Astrocyte of the cerebellum (primary cell): ENCODE measurements at regions not wholly inside any gene's neighbourhood (a gene's known extent, or its start where the extent isn't known, plus 50 kb on each side); places are given as distances from the start of the nearest gene placed in this dataset.

ENCODE experiments used
- DNase-seq: peaks from one replicate; pipeline ENCODE4 v3.0.0-alpha.2; 2011; ENCODE audit warnings: low read depth
- H3K4me3 ChIP-seq: 2 replicates; pipeline ENCODE4 v1.5.1; 2011; ENCODE audit warnings: mild to moderate bottlenecking, low read depth, low read length, moderate library complexity
- in situ Hi-C: cut with HindIII; loops from 2 replicates; pipeline ENCODE4 v1.10.0; 2017; ENCODE audit warnings: low sequenced_read_pairs
- TF ChIP-seq, protein P1 (sequence below): IDR thresholded peaks from 2 replicates; pipeline ENCODE4 v1.5.1; 2012; ENCODE audit warnings: low read length, low read depth, moderate library complexity, mild to moderate bottlenecking; ENCODE audit errors: missing control alignments

DNA sequence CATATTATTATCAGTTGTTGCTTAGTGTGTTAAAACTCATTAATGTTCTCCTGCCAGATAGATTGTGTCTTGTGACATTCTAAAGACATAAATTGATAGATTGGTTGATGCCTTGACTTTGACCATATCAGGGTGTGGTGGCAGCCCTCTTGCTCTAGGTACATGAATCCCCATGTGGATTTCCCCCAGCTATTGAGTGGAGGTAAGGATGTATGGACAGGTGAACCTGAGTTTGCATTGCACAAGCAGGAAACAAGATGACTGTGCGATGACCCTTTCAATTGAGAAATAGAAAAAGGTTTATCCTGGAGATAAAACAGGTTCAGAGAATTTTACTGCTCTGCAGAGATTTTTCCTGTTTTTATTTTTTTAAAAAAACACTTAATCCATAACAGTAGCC, 619.2 kb downstream of the SPRY1 start:
- H3K4me3 ChIP-seq, result no peak overlapping the region
- in situ Hi-C loops, result no loop called here
- no peak for DNase-seq
- TF ChIP-seq, protein P1, sequence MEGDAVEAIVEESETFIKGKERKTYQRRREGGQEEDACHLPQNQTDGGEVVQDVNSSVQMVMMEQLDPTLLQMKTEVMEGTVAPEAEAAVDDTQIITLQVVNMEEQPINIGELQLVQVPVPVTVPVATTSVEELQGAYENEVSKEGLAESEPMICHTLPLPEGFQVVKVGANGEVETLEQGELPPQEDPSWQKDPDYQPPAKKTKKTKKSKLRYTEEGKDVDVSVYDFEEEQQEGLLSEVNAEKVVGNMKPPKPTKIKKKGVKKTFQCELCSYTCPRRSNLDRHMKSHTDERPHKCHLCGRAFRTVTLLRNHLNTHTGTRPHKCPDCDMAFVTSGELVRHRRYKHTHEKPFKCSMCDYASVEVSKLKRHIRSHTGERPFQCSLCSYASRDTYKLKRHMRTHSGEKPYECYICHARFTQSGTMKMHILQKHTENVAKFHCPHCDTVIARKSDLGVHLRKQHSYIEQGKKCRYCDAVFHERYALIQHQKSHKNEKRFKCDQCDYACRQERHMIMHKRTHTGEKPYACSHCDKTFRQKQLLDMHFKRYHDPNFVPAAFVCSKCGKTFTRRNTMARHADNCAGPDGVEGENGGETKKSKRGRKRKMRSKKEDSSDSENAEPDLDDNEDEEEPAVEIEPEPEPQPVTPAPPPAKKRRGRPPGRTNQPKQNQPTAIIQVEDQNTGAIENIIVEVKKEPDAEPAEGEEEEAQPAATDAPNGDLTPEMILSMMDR, result no peak

- in situ Hi-C loops, result no loop called here
- DNase-seq, result no peak
- H3K4me3 ChIP-seq, result no peak overlapping the region
- TF ChIP-seq, protein P1, result no peak
These were observed 620.7 kb downstream of the SPRY1 start for GRCh38 chr4:124017185-124017785.

DNA sequence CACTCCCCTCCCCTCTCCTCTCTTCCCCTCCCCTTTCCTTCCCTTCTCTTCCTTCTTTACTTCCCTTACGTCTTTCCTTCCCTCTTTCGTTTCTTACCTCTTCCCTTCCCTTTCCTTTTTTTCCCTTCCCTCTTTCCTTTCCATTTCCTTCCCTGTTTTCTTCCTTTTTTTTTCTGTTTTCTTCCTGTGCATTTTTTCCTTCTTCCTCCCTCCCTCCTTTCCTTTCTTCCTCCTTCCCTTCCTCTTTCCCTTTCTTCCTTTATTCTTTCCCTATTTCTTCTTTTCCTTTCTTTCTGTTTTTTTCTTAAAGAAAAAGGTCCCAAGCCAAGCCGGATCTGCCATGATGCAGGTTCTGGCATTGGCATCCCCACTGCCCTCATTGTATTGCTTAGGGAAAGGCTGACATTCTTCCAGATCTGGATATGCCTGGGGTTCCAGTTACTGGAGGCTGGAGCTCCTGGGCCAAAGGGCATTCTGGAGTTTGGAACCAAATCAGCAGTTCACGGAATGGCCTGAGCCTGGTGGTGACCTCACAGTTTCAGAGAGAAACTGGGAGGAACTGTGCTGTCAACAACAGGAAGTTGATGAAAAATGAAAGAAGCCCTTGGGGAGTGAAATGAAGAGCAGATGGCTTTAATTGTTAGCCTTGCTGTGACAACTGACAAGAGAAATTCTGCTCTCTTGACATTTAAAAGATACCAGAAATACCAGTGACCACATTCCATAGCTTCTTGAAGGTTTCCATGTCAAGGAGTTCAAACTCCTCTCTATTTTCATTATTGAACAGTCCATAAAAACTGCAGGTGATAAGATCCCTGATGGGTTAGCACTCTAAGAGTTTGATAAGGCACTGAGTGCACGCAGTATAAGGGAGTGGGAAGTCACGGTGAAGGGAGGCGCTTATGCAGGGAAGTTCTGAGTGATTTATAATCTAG, 622.1 kb downstream of the SPRY1 start:
- in situ Hi-C loops, result no loop called here
- no peak for DNase-seq
- TF ChIP-seq, protein P1, result no peak
- H3K4me3 ChIP-seq, result no peak overlapping the region

DNA sequence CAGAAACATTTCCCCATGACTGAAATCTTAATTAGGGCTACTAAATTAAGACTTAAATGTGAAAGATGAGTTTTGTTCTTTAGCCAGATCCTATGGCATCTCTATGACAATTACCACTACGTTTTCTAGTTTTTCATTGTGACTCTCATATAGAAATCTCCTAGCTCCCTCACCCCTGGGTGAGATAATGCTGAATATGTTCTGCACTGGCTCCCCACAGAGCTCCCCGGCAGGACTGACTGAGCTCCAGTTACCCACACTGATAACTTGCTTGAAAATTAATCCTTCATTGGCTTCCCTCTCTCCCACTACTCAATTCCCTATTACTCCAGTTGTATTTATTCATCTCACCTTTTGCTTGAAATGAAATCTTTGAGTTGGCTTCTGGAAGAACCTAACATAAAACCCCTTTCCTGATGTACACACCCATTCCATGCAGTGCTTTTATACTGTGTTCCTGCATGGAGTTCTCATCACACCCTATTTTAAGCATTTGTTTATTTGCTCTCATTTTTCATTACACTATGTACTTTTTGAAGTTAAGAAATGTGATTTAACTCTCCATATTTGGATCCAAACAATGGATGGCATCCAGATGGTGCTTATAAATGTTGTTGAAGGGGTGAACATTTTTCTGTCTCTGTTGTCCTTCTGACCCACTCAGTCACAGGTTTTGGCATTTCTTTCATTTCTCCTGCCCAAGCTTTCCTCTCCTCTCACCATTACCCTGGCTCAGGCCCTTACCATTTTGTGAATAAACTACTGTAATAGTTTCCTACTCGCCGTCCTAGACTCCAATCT, 623.4 kb downstream of the SPRY1 start:
- no peak for DNase-seq
- TF ChIP-seq, protein P1, result no peak
- no peak overlapping the region for H3K4me3 ChIP-seq
- in situ Hi-C loops, result no loop called here

DNA sequence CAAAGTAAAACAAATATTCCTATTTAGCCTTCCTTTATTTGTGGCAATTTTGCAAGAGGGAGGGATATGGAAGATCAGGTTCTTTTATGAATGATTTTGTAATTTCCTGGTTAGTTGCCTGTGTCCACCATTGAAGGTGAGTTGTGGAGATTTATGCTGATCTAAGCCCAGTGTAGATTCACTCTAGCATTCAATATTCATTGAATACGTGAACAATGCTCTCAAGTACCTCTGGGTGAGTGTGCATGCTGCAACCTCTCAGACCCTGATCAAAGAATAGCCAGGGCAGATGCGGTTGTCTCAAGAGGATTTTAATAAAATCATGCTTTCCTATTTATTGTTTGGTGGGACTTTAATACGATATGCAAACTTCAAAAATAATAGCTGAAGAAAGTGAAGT, 628.4 kb downstream of the SPRY1 start:
- no peak overlapping the region for H3K4me3 ChIP-seq
- in situ Hi-C loops, result no loop called here
- TF ChIP-seq, protein P1, result no peak
- DNase-seq, result no peak

- no peak overlapping the region for H3K4me3 ChIP-seq
- TF ChIP-seq, protein P1, result no peak
- in situ Hi-C loops, result no loop called here
- no peak for DNase-seq
These were observed 628.8 kb downstream of the SPRY1 start for GRCh38 chr4:124025428-124025827.
